GM12875 (cell line): ENCODE measurements at regions not wholly inside any gene's neighbourhood (a gene's known extent, or its start where the extent isn't known, plus 50 kb on each side); places are given as distances from the start of the nearest gene placed in this dataset.
"Not testable (repeated sequence)": the region's sequence is repeated elsewhere in the genome, so short reads cannot be mapped to it uniquely, and the experiment has no call there.

Source experiments
- H3K4me3 ChIP-seq: one replicate; pipeline ENCODE4 v1.5.1; 2011; ENCODE audit warnings: low read depth, low read length, control low read depth
- TF ChIP-seq, protein P1 (sequence below): IDR thresholded peaks from 2 replicates; pipeline ENCODE4 v1.5.1; 2011; ENCODE audit warnings: low read depth, mild to moderate bottlenecking, control low read depth, inconsistent platforms, low read length, moderate library complexity, borderline replicate concordance; ENCODE audit not compliant: insufficient read depth

- no peak overlapping the region for H3K4me3 ChIP-seq
- TF ChIP-seq, protein P1, sequence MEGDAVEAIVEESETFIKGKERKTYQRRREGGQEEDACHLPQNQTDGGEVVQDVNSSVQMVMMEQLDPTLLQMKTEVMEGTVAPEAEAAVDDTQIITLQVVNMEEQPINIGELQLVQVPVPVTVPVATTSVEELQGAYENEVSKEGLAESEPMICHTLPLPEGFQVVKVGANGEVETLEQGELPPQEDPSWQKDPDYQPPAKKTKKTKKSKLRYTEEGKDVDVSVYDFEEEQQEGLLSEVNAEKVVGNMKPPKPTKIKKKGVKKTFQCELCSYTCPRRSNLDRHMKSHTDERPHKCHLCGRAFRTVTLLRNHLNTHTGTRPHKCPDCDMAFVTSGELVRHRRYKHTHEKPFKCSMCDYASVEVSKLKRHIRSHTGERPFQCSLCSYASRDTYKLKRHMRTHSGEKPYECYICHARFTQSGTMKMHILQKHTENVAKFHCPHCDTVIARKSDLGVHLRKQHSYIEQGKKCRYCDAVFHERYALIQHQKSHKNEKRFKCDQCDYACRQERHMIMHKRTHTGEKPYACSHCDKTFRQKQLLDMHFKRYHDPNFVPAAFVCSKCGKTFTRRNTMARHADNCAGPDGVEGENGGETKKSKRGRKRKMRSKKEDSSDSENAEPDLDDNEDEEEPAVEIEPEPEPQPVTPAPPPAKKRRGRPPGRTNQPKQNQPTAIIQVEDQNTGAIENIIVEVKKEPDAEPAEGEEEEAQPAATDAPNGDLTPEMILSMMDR = no peak
Observed at GRCh38 chr13:71304861-71305260, 562.1 kb downstream of the DACH1 start.

GRCh38 chr13:71303144-71303543 is 563.9 kb downstream of the DACH1 start:
- H3K4me3 ChIP-seq = no peak overlapping the region
- TF ChIP-seq, protein P1 = no peak

DNA sequence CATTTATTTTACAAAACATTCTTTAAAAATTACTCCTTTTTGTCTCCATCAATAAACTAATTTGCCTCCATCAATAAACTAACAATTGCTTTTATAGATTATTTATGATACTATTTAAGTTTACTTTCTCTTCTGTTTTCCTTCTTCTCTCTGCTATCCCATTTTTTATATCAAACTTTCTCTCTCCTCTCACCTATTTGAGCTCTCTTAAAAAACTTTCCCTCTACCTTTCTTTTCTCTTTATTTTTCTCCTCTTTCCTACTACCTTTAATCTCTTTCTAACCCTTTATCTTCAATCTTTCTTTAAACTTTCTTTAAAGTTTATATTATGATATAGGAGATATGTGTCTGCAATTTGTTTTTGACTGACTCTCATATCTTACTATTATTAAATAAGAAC is 566.4 kb downstream of the DACH1 start:
- TF ChIP-seq, protein P1 = no peak
- H3K4me3 ChIP-seq = no peak overlapping the region

GRCh38 chr13:71291842-71292146 is 575.2 kb downstream of the DACH1 start:
- TF ChIP-seq, protein P1 = no peak
- no peak overlapping the region for H3K4me3 ChIP-seq

DNA sequence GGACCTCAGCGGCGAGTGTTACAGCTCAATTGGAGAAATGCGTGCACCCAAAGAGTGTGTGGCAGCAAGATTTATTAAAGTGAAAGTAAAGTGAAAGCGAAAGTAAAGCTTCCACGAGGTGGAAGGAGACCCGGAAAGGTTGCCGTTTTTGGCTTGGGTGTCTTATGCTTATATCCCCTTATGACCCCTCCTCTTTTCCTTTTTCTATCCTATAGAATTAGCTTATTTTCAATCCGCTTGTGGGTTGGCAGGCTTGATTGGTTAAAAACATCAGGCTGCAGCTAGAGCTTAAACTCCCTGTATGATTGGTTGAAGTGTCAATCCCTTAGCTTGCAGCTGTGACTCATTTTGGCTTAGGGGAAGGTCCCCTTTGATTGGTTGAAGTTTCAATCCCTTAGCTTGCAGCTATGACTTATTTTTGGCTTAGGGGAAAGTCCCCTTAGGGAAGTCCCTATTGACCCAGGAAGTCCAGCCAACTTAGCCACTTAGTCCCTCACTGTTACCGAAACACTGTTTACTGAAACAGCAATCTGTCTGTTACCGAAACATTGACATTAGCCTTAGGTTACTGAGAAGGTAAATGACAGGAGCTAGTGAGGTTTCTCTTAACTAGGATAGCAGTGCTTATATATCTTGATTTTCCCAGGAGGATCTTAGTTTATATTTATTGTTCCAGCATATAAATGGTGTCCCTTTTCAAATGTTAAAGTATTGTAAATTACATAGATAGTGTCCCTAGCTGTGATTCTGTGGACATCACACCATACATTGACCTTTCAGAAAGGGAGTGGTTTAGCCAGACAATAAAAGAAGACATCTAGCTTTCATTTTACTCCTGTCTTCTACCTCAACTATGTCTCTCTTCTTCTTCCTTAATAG is 575.8 kb downstream of the DACH1 start:
- TF ChIP-seq, protein P1 = no peak
- no peak overlapping the region for H3K4me3 ChIP-seq

DNA sequence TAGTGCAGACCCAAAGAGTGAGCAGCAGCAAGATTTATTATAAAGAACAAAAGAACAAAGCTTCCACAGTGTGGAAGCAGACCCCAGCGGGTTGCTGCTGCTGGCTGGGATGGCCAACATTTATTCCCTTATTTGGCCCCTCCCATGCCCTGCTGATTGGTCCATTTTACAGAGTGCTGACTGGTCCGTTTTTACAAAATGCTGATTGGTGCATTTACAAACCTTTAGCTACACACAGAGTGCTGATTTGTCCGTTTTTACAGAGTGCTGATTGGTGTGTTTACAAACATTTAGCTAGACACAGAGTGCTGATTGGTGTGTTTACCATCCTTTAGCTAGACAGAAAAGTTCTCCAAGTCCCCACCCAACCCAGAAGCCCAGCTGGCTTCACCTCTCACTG is 577.0 kb downstream of the DACH1 start:
- H3K4me3 ChIP-seq = not testable (repeated sequence)

GRCh38 chr13:71285700-71286099 is 581.3 kb downstream of the DACH1 start:
- TF ChIP-seq, protein P1 = no peak
- no peak overlapping the region for H3K4me3 ChIP-seq
